ENCODE measurements at regions not wholly inside any gene's neighbourhood (a gene's known extent, or its start where the extent isn't known, plus 50 kb on each side); places are given as distances from the start of the nearest gene placed in this dataset.
"Not testable (repeated sequence)": the region's sequence is repeated elsewhere in the genome, so short reads cannot be mapped to it uniquely, and the experiment has no call there.

GRCh38 chr4:23412701-23413100 is 477.1 kb downstream of the PPARGC1A start:
- no peak overlapping the region for H2BK15ac ChIP-seq (ENCODE audit: low read depth, low read length)
- no peaks in the 10 kb centered on the region for H3K9me3 ChIP-seq (ENCODE audit: control insufficient read depth, insufficient read depth, low read length)
- H3K56ac ChIP-seq (ENCODE audit: extremely low read depth, insufficient read depth, low read length): no peak overlapping the region
- no peak overlapping the region for H2BK20ac ChIP-seq (ENCODE audit: low read depth, low read length)
- no peak overlapping the region for H3K27ac ChIP-seq (ENCODE audit: insufficient read depth, low read length)
- in situ Hi-C loops (cut with MboI; ENCODE audit: low sequenced_read_pairs) (no loop called here), intact Hi-C loops (cut with micrococcal nuclease) (no loop called here), dilution Hi-C loops (cut with HindIII; ENCODE audit: low sequenced_read_pairs, unreplicated experiment) (no loop called here)
- no peak overlapping the region for H2BK120ac ChIP-seq (ENCODE audit: low read depth, low read length)
- H3K23ac ChIP-seq (ENCODE audit: low read depth, low read length): no peak overlapping the region
- no peak overlapping the region for H3K18ac ChIP-seq (ENCODE audit: low read depth, low read length)
- no peak overlapping the region for H4K5ac ChIP-seq (ENCODE audit: low read depth, low read length)
- CTCF ChIA-PET: no interaction called here
- no peak overlapping the region for H2BK5ac ChIP-seq (ENCODE audit: low read depth, low read length, poor library complexity, severe bottlenecking)
- H3K14ac ChIP-seq (replicated peaks; ENCODE audit: low read depth, low read length): no peak overlapping the region
- no peaks in the 10 kb centered on the region for H3K36me3 ChIP-seq (ENCODE audit: control insufficient read depth, insufficient read depth, low read length)
- no peak overlapping the region for H2AFZ ChIP-seq (replicated peaks; ENCODE audit: low read length, poor library complexity)
- no peak overlapping the region for H3K4me3 ChIP-seq (ENCODE audit: insufficient read depth, low read depth, low read length)
- H3K9me1 ChIP-seq (ENCODE audit: insufficient read depth, low read length): no peaks in the 10 kb centered on the region
- no peak overlapping the region for H4K91ac ChIP-seq (ENCODE audit: insufficient read depth, low read depth, low read length)
- H3K4ac ChIP-seq (ENCODE audit: low read depth, low read length): no peak overlapping the region
- H3K4me1 ChIP-seq (ENCODE audit: control insufficient read depth, insufficient read depth, low read length): no peaks in the 10 kb centered on the region
- TF ChIP-seq SMC3 (IDR thresholded peaks at IDR 0.05; ENCODE audit: low read depth, low read length) (no peak), MXI1 (IDR thresholded peaks at IDR 0.05; ENCODE audit: borderline replicate concordance, low read depth, low read length) (no peak), MAZ (IDR thresholded peaks at IDR 0.05; ENCODE audit: borderline replicate concordance, low read depth, low read length) (no peak), BHLHE40 (IDR thresholded peaks at IDR 0.05; ENCODE audit: low read depth, low read length) (no peak), POLR2A (IDR thresholded peaks at IDR 0.05; ENCODE audit: low read depth, low read length) (no peak), CHD1 (IDR thresholded peaks at IDR 0.05; ENCODE audit: low read depth, low read length) (no peak), FOS (IDR thresholded peaks at IDR 0.05; ENCODE audit: low read depth, low read length) (no peak)
- H2AK5ac ChIP-seq (ENCODE audit: low read depth, low read length): no peak overlapping the region
- ATAC-seq (ENCODE audit: low read depth) (no peak), DNase-seq (no peak)
- H4K8ac ChIP-seq (ENCODE audit: low read depth in 2 of 2, low read length in 2 of 2): no peak overlapping the region
- H4K20me1 ChIP-seq (ENCODE audit: insufficient read depth, low read length): no peaks in the 10 kb centered on the region
- POLR2A ChIA-PET (ENCODE audit: unreplicated experiment): no interaction called here
- H3K27me3 ChIP-seq (ENCODE audit: control insufficient read depth, insufficient read depth, low read length): no peaks in the 10 kb centered on the region
- no peak overlapping the region for H3K4me2 ChIP-seq (ENCODE audit: low read depth, low read length)
- BruUV-seq (replicated peaks): no TSS peak
- H3K9ac ChIP-seq (ENCODE audit: low read depth, low read length): no peak overlapping the region
- H2AK9ac ChIP-seq (replicated peaks; ENCODE audit: low read depth, low read length, poor library complexity): no peak overlapping the region
- no CpG with 5 or more reads among the region's 3 CpGs for WGBS, 2 experiments (ENCODE audit: extremely low coverage in 2 of 2, insufficient read length in 1 of 2)
- no peaks in the 10 kb centered on the region for H3K79me1 ChIP-seq (ENCODE audit: low read depth in 1 of 2, low read length in 2 of 2)

DNA sequence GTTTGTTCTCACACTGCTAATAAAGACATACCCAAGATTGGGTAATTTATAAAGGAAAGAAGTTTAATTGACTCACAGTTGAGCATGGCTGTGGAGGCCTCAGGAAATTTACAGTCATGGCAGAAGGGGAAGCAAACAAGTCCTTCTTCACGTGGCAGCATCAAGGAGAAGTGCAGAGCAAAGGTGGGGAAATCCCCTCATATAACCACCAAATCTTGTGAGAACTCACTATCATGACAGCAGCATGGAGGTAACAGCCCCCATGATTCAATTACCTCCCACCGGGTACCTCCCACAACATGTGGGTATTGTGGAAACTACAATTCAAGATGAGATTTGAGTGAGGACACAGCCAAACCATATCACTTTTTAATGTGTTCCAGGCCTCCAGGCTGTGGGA is 480.9 kb downstream of the PPARGC1A start:
- H3K79me1 ChIP-seq (ENCODE audit: low read depth in 1 of 2, low read length in 2 of 2); H3K9me1 ChIP-seq (ENCODE audit: insufficient read depth, low read length); H3K4me2 ChIP-seq (ENCODE audit: low read depth, low read length); H3K9me3 ChIP-seq (ENCODE audit: control insufficient read depth, insufficient read depth, low read length); BruUV-seq (replicated peaks); H3K23ac ChIP-seq (ENCODE audit: low read depth, low read length); H2BK5ac ChIP-seq (ENCODE audit: low read depth, low read length, poor library complexity, severe bottlenecking); in situ Hi-C loops (cut with MboI; ENCODE audit: low sequenced_read_pairs); H3K27ac ChIP-seq (ENCODE audit: insufficient read depth, low read length); H2AK9ac ChIP-seq (replicated peaks; ENCODE audit: low read depth, low read length, poor library complexity); H3K14ac ChIP-seq (replicated peaks; ENCODE audit: low read depth, low read length); H3K27me3 ChIP-seq (ENCODE audit: control insufficient read depth, insufficient read depth, low read length); H2AK5ac ChIP-seq (ENCODE audit: low read depth, low read length); intact Hi-C loops (cut with micrococcal nuclease); DNase-seq; H2BK15ac ChIP-seq (ENCODE audit: low read depth, low read length); H3K4ac ChIP-seq (ENCODE audit: low read depth, low read length); H3K4me1 ChIP-seq (ENCODE audit: control insufficient read depth, insufficient read depth, low read length); H3K18ac ChIP-seq (ENCODE audit: low read depth, low read length); ATAC-seq (ENCODE audit: low read depth); H4K5ac ChIP-seq (ENCODE audit: low read depth, low read length); H4K20me1 ChIP-seq (ENCODE audit: insufficient read depth, low read length); H3K9ac ChIP-seq (ENCODE audit: low read depth, low read length); CTCF ChIA-PET; H3K4me3 ChIP-seq (ENCODE audit: insufficient read depth, low read depth, low read length); H4K91ac ChIP-seq (ENCODE audit: insufficient read depth, low read depth, low read length); H3K36me3 ChIP-seq (ENCODE audit: control insufficient read depth, insufficient read depth, low read length); H2BK120ac ChIP-seq (ENCODE audit: low read depth, low read length); H4K8ac ChIP-seq (ENCODE audit: low read depth in 2 of 2, low read length in 2 of 2); dilution Hi-C loops (cut with HindIII; ENCODE audit: low sequenced_read_pairs, unreplicated experiment); H2BK20ac ChIP-seq (ENCODE audit: low read depth, low read length); H2AFZ ChIP-seq (replicated peaks; ENCODE audit: low read length, poor library complexity); POLR2A ChIA-PET (ENCODE audit: unreplicated experiment); H3K56ac ChIP-seq (ENCODE audit: extremely low read depth, insufficient read depth, low read length): not testable (repeated sequence)
- WGBS, 2 experiments (ENCODE audit: extremely low coverage in 2 of 2, insufficient read length in 1 of 2): no CpG with 5 or more reads among the region's 2 CpGs
